ENCODE measurements at regions not wholly inside any gene's neighbourhood (a gene's known extent, or its start where the extent isn't known, plus 50 kb on each side); places are given as distances from the start of the nearest gene placed in this dataset.

- no peak for DNase-seq (ENCODE audit: low read depth in 4 of 4, low spot score in 2 of 4)
Observed at GRCh38 chr22:48863965-48864528, 963.6 kb downstream of the BRD1 start.

GRCh38 chr22:48860557-48860956, 967.1 kb downstream of the BRD1 start:
- no peak for DNase-seq (ENCODE audit: low read depth in 4 of 4, low spot score in 2 of 4)

DNA sequence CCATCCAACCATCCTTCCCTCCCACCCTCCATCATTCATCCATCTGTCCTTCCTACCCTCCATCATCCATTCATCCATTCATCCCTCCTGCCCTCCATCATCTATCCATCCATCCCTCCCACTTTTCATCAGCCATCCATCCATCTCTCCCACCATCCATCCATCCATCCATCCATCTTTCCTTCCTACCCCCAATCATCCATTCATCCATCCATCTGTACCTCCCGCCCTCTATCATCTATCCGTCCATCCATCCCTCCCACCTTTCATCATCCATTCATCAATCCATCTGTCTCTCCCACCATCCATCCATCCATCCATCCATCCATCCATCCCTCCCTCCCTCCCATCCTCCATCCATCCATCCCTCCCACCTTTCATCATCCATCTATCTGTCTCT, 968.8 kb downstream of the BRD1 start:
- no peak for DNase-seq (ENCODE audit: low read depth in 4 of 4, low spot score in 2 of 4)

DNA sequence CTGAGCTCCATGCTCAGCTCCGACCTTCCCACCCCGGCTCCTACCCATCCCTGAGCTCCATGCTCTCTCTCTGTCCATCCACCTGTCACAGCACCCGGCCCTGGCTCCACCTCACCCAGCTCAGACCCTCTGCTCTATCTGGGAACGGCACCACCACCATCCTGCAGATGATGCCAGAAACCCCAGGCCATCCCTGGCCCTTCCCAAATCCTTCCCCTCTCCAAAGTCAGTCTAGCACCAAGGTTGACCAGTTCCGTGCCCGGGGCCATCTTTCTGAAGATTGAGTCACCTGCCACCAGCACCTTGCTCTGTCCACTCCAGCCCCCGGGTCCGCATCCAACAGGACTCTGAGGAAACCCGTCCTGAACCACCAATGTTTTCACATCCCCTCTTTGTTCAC, 969.6 kb downstream of the BRD1 start:
- no peak for DNase-seq (ENCODE audit: low read depth in 4 of 4, low spot score in 2 of 4)

- DNase-seq (ENCODE audit: low read depth in 4 of 4, low spot score in 2 of 4) = no peak
Observed at GRCh38 chr22:48857202-48857805, 970.4 kb downstream of the BRD1 start.

- DNase-seq (ENCODE audit: low read depth in 4 of 4, low spot score in 2 of 4) = no peak
Observed at GRCh38 chr22:48856308-48856615, 971.4 kb downstream of the BRD1 start.

DNA sequence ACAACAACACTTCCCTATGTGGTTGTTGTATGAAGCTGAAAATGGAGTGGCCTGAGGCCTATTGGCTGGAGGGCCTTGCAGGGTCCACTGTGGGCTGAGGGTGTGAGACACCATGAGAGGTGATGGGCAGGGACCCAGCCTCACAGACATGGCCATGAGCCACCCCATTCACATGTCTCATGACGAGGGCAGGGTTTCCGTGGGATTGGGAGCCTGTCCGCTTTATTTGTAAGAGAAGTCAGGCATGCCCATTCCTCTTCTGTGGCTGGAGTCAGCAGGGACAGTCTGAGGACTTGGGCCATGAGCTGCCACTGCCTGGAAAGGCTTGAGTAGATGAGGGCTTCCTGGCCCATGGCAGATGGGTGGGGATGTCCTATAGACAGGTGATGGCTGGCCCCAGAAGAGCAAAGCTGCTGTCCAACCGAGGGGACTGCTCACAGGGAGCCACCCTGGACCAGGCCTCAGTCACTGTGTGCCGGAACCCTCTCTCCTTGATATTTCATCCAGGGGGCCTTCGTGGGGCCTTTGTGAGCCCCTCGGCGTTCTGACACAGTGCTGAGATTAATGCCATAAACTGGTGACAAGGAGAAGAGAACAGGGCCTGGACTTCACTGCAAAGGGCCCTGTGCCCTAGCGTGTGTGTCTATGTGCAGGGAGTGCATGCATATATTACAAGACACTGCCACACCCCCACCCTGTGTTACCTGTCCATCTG, 971.9 kb downstream of the BRD1 start:
- DNase-seq (ENCODE audit: low read depth in 4 of 4, low spot score in 2 of 4) = no peak

GRCh38 chr22:48855013-48855412, 972.7 kb downstream of the BRD1 start:
- DNase-seq (ENCODE audit: low read depth in 4 of 4, low spot score in 2 of 4) = no peak

DNA sequence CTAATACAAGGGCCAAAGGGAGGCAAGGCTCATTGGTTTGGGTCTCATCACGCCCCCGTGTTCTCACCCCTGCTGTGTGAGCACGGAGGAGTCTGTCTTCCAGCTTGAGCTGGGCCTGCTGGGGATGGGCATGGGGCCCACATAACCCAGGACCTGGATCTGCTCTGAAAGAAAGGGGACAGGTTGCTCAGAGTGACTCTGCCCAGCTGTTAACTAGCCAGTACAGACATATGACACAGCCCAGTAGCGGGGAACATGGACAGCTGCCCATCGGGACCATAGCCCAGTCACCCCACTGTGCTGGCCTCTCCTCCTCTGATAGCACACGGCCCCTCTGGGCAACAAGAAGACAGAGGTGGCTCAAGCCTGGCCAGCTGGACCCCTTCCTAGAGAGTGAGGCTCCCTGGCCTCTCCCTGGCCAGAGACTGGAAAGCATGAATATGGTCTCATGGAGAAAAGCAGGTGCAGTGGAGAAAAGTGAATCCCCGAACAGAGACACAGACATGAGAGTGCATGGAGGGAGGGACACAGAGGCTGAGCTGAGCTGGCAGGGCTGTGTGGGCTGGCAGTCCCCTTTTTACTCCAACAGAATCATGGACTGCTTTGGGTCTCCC, 973.9 kb downstream of the BRD1 start:
- no peak for DNase-seq (ENCODE audit: low read depth in 4 of 4, low spot score in 2 of 4)

- DNase-seq (ENCODE audit: low read depth in 4 of 4, low spot score in 2 of 4) = no peak
Observed at GRCh38 chr22:48851933-48852549, 975.6 kb downstream of the BRD1 start.

DNA sequence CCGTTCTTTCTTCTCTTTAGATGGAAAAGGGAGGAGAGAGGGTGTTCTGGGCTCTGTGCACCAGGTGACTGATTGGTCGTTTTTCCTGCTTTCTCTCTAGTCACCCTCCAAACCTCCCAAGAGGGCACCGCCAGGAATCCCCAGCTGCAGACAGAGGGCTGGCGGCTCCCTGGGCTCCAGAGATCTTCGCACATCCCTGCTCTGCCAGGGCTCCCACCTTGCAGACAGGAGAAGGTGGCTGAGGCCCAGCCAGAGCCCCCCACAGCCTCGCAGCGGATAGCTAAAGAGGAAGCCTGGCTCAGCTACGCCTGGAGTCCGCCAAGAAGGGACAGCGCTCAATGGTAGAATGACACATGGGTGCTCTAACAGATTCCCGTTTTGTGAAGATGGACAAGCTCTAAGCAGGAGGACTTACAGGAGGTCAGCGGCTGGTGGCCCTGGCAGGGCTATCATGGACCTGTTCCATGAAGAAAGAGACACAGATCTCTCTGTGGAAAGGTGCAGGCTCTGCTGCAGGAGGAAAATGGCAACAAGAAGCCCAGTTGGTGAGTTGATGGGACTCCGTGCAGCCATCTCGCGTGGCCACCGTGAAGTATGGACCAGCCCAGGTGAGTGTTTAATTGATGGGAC, 976.9 kb downstream of the BRD1 start:
- DNase-seq (ENCODE audit: low read depth in 4 of 4, low spot score in 2 of 4) = no peak

- no peak for DNase-seq (ENCODE audit: low read depth in 4 of 4, low spot score in 2 of 4)
Observed at GRCh38 chr22:48849963-48850657, 977.6 kb downstream of the BRD1 start.

DNA sequence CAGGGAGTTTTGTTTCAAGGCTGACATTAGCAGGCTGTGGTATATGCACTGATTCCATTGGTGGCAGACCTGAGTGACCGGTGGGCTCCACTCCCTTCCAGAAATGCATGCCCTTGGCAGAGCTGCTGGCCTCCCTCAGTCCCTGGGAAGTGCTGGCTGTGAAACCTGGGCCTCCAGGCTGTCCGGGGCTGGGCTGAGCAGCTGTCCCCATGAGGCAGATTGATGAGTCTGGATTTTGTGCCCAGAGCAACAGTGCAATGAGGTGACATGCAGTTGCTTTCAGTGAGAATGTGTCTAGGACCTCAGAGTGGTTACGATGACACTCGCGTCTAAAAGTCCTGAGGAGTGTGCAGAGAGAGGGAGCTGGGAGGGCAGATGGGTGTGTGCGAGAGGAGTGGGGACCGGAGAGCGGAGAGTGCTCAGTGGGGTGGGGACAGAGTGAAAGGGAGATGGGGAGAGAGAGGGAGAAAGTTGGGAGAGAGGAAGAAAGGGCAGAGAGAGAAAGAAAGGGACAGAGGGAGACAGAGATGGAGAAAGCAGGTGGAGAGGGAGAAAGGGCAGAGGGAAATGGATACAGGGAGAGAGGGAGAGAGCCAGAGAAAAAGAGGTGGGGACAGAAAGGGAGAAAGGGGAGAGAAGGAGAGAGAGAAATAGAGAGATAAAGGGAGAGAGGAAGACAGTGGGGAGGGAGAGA, 978.3 kb downstream of the BRD1 start:
- DNase-seq (ENCODE audit: low read depth in 4 of 4, low spot score in 2 of 4) = no peak

DNA sequence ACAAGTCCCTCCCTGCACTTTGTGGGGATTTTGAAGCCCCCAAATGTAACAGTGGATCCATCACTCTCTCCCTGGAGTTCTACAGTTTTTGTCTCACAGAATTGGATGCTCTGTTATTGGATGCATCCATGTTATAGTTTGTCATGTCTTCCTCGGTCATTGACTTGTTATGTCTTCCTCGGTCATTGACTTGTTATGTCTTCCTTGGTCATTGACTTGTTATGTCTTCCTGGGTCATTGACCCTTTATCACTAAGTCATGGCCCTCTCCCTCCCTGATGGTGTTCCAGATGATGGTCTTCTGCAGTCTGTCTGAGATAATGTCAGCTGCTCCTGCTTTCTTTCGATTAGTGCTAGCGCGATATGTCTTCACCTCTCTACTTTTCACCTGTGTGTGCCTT, 981.5 kb downstream of the BRD1 start:
- no peak for DNase-seq (ENCODE audit: low read depth in 4 of 4, low spot score in 2 of 4)

DNA sequence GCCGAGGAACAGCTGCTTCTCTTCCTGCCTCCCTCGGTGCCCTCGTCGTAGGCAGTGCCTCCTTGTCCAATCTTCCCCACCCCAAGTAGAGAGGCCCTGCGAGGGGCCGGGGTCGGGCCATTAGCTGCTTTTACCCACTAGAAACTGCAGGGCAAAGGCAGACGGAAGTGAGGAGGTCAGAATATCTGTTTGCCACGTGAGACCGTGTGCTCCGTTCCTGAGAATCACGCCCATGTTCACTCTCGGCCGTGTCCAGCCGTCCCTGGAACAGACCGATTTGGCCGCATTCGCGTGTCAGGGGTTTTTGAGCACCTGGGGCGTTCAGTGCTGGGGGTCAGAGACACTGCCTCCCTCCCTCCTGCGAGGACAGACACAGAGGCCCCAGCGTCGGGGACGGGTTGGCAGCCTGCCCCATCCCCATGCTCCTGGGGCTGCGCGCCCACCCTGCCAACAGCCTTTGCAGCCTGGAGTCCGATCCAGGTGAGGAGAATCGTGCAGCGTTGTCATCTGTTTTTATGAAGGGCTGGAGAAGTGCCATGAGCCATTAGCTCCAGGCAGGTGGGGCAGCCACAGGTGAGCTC, 982.2 kb downstream of the BRD1 start:
- no peak for DNase-seq (ENCODE audit: low read depth in 4 of 4, low spot score in 2 of 4)

DNA sequence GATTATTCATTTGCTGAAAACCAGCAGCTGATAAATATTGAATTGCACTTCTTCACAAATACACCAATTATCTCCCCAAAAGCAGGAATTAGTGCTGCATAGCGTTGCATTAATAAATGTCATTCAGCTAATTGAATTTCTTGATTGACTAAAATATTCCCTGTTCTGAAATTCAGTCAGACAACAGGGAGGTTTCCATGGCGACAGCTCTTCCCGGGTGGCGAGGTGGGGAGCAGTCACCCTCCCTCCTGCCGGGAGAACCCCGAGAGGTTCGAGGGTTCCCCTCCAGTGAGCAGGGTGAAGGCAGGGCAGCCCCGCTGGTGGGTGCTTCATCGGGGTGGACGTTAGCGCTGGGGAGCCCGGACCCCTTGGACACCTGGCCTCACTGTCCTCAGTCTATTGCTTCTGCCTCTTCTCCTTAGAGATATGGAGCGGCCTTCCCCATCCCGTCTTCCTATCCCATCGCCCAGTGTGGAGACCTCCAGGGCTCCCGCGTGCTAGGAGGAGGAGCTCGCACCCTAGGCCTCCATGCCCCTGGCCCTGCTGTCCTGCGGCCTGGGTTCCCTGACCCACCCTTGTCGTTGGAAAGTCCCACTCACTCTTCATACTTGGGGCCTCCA, 983.5 kb downstream of the BRD1 start:
- no peak for DNase-seq (ENCODE audit: low read depth in 4 of 4, low spot score in 2 of 4)

DNA sequence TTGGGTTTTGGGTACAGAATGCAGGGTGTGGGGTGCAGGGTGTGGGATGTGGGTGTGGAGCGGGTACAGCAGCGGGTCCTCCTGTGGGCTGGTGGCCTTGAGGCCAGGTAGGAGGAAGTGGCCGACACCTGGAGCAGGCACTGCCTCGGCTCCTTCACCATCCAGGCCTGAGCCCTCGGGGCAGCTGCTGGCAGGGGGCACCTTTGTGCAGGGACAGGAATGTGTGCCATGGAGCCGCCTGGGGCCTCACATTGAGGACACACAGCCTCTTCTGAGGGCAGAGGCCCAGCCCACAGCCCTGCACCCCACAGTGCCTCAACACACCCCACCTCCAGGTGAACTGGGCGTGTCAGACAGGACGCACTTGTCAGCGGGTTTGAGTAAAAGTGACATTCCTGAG, 984.0 kb downstream of the BRD1 start:
- no peak for DNase-seq (ENCODE audit: low read depth in 4 of 4, low spot score in 2 of 4)

GRCh38 chr22:48842976-48843375, 984.7 kb downstream of the BRD1 start:
- no peak for DNase-seq (ENCODE audit: low read depth in 4 of 4, low spot score in 2 of 4)

DNA sequence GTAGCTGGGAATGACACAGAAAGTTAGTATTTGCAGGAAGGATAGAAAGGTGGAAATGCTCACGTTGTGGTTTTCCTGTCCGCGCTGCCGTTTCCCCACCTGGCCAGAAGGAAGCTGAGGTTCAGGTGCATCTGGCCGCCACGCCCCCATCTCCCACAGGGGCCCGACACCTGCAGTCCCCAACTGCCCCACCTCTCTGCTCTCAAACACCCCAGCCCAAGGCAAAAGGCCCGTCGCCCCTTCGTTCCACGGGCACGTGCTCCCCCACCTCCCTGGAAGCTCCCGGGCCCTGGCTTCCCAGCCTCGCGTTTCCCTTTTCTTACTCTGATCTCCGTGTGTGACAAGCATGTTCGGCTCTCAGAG, 985.1 kb downstream of the BRD1 start:
- DNase-seq (ENCODE audit: low read depth in 4 of 4, low spot score in 2 of 4) = no peak

All from left renal cortex interstitium (tissue), 4 donors.